ENCODE measurements at regions not wholly inside any gene's neighbourhood (a gene's known extent, or its start where the extent isn't known, plus 50 kb on each side); places are given as distances from the start of the nearest gene placed in this dataset.

GRCh38 chr1:58090640-58091039 lies 455.9 kb downstream of the OMA1 start:
- TF ChIP-seq EZH2phosphoT487 (IDR thresholded peaks at IDR 0.05; ENCODE audit: low read depth) (no peak), CTCF (IDR thresholded peaks at IDR 0.05; ENCODE audit: low read depth, low read length) (no peak)
